Stimulated activated CD4-positive, alpha-beta T cell treated with anti-CD3 and anti-CD28 coated beads, Interleukin-2, amount 100 ng/mL, for 24 hours (primary cell): ENCODE measurements at regions not wholly inside any gene's neighbourhood (a gene's known extent, or its start where the extent isn't known, plus 50 kb on each side); places are given as distances from the start of the nearest gene placed in this dataset.
"Not testable (repeated sequence)": the region's sequence is repeated elsewhere in the genome, so short reads cannot be mapped to it uniquely, and the experiment has no call there.

Experiments used
- DNase-seq, 2 donors: peaks; one replicate each; pipeline ENCODE4 v3.0.0-alpha.2; 2020

GRCh38 chr13:28572871-28573270 is 77.9 kb upstream of the FLT1 start:
- DNase-seq: no peak

GRCh38 chr13:28570356-28570755 is 75.4 kb upstream of the FLT1 start:
- not testable (repeated sequence) for DNase-seq

GRCh38 chr13:28569886-28570285 is 75.0 kb upstream of the FLT1 start:
- no peak for DNase-seq

GRCh38 chr13:28568286-28568685 is 73.4 kb upstream of the FLT1 start:
- DNase-seq: no peak

GRCh38 chr13:28566891-28567290 is 72.0 kb upstream of the FLT1 start:
- DNase-seq: no peak

- no peak for DNase-seq
Measured at GRCh38 chr13:28566283-28566682, 71.4 kb upstream of the FLT1 start.

- no peak for DNase-seq
Measured at GRCh38 chr13:28564030-28564429, 69.1 kb upstream of the FLT1 start.

- no peak for DNase-seq
Measured at GRCh38 chr13:28563609-28564008, 68.7 kb upstream of the FLT1 start.

GRCh38 chr13:28560612-28561011 is 65.7 kb upstream of the FLT1 start:
- DNase-seq: no peak

- DNase-seq: no peak
Measured at GRCh38 chr13:28559636-28560259, 64.8 kb upstream of the FLT1 start.

GRCh38 chr13:28558567-28558966 is 63.6 kb upstream of the FLT1 start:
- no peak for DNase-seq

GRCh38 chr13:28557725-28558520 is 63.0 kb upstream of the FLT1 start:
- DNase-seq: no peak

GRCh38 chr13:28555096-28555495 is 60.2 kb upstream of the FLT1 start:
- no peak for DNase-seq

- no peak for DNase-seq
Measured at GRCh38 chr13:28553971-28554370, 59.0 kb upstream of the FLT1 start.

GRCh38 chr13:28552288-28552687 is 57.4 kb upstream of the FLT1 start:
- DNase-seq: no peak

GRCh38 chr13:28551498-28551895 is 56.6 kb upstream of the FLT1 start:
- DNase-seq: no peak

- no peak for DNase-seq
Measured at GRCh38 chr13:28550721-28551497, 56.0 kb upstream of the FLT1 start.

GRCh38 chr13:28550091-28550490 is 55.2 kb upstream of the FLT1 start:
- DNase-seq: no peak

GRCh38 chr13:28548872-28549271 is 53.9 kb upstream of the FLT1 start:
- DNase-seq: no peak

GRCh38 chr13:28548468-28548867 is 53.5 kb upstream of the FLT1 start:
- DNase-seq: no peak

GRCh38 chr13:28545583-28546333 is 50.8 kb upstream of the FLT1 start:
- DNase-seq: no peak
